NB4 (cell line): ENCODE measurements at regions not wholly inside any gene's neighbourhood (a gene's known extent, or its start where the extent isn't known, plus 50 kb on each side); places are given as distances from the start of the nearest gene placed in this dataset.
"Not testable (repeated sequence)": the region's sequence is repeated elsewhere in the genome, so short reads cannot be mapped to it uniquely, and the experiment has no call there.

Experiments
- DNase-seq: peaks from one replicate; pipeline ENCODE4 v3.0.0; 2010; ENCODE audit warnings: low read depth
- H3K4me3 ChIP-seq: one replicate; pipeline ENCODE4 v1.5.1; 2011; ENCODE audit warnings: mild to moderate bottlenecking, low read depth, low read length, moderate library complexity
- CTCF ChIP-seq: IDR thresholded peaks from one replicate; pipeline ENCODE4 v1.5.1; 2012; ENCODE audit warnings: low read depth, low read length
- MYC ChIP-seq: IDR thresholded peaks from 2 replicates; pipeline ENCODE4 v1.6.1; 2011; ENCODE audit warnings: low read depth, low read length
- POLR2A ChIP-seq: IDR thresholded peaks from 2 replicates; pipeline ENCODE4 v1.6.1; 2011; ENCODE audit warnings: mild to moderate bottlenecking; ENCODE audit not compliant: insufficient read length; ENCODE audit errors: extremely low read depth
- TF ChIP-seq, protein P1 (sequence below): IDR thresholded peaks from 2 replicates; pipeline ENCODE4 v1.6.1; 2011; ENCODE audit warnings: low read depth, low read length

- TF ChIP-seq, protein P1, sequence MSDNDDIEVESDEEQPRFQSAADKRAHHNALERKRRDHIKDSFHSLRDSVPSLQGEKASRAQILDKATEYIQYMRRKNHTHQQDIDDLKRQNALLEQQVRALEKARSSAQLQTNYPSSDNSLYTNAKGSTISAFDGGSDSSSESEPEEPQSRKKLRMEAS: no peak
- TF ChIP-seq POLR2A (no peak), MYC (no peak), CTCF (no peak)
- DNase-seq: no peak
- no peak overlapping the region for H3K4me3 ChIP-seq
Observed at GRCh38 chr19:20276011-20276731, 109.2 kb downstream of the ZNF486 start.

- no peak for DNase-seq
- TF ChIP-seq POLR2A (no peak), CTCF (no peak), MYC (no peak)
- TF ChIP-seq, protein P1: no peak
- H3K4me3 ChIP-seq: no peak overlapping the region
Observed at GRCh38 chr19:20273951-20274570, 107.0 kb downstream of the ZNF486 start.

DNA sequence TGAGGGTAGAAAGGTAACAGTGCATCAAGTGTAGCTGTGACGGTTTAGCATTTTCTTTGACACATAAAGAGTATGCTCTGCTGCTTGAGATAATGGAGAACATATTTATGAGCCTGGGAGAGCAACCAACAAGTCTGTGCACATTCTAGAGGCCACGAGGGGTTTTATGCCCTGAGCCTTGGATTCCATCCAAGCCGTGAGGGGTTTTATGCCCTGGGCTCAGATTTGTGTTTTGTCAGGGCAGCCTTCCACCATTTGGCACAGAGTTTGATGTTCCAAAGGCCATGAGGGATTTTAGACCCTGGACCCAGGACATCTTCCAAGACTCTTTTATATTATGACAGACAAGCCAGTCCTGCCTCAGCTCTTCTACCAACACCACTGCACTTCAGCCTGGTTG lies 106.4 kb downstream of the ZNF486 start:
- no peak for DNase-seq
- TF ChIP-seq POLR2A (no peak), CTCF (no peak), MYC (no peak)
- TF ChIP-seq, protein P1: no peak
- no peak overlapping the region for H3K4me3 ChIP-seq

- not testable (repeated sequence) for DNase-seq, H3K4me3 ChIP-seq
Observed at GRCh38 chr19:20272627-20273010, 105.6 kb downstream of the ZNF486 start.

- H3K4me3 ChIP-seq, DNase-seq: not testable (repeated sequence)
Observed at GRCh38 chr19:20271927-20272626, 105.1 kb downstream of the ZNF486 start.

GRCh38 chr19:20271215-20271926 lies 104.4 kb downstream of the ZNF486 start:
- no peak for DNase-seq
- no peak overlapping the region for H3K4me3 ChIP-seq
- TF ChIP-seq POLR2A (no peak), MYC (no peak), CTCF (no peak)
- TF ChIP-seq, protein P1: no peak
